SIG-M5 treated with dmso at 0.1 percent for 504 hours (cell line): ENCODE measurements at regions not wholly inside any gene's neighbourhood (a gene's known extent, or its start where the extent isn't known, plus 50 kb on each side); places are given as distances from the start of the nearest gene placed in this dataset.
"Not testable (repeated sequence)": the region's sequence is repeated elsewhere in the genome, so short reads cannot be mapped to it uniquely, and the experiment has no call there.

Experiments
- DNase-seq: peaks from one replicate; lab custom pipeline; 2025; ENCODE audit not compliant: unreplicated experiment; lab: John Stamatoyannopoulos, UW

DNA sequence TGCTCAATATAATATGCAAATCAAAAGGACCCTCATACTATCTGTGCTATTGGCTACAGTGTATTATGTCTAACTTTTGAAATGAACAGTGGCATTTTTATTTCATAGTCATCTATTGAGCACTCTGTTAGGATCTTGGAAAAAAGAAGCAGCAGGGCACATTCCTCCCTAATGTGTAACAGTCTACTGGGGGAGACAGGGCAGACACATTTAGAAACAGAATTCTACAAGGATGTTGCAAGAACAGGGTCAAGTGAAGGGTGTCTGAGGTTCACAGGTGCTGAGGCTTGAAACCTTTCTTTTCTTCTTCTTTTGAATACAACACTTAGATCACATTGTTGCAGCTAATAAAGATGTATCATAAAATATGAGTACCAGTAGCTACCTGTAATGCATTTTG lies 129.7 kb upstream of the SLC4A4 start:
- DNase-seq = no peak

DNA sequence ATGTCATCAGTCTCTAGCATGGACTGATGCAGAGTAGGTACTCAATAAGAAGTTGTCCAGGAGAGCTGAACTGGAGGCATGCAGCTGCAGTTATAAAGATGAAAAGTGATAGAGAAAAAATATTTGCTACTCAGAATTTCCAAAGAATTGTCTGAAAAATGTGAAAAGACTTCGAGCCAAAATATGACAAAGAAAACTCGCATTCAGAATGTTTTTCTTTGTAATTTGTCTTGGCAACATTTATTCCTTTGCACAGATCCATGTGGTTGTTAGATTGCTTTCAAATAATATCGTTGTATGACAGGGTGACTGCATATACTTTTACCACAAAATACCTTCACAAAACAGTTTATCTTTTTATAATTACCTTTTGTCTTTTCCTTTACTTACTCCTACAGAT lies 128.0 kb upstream of the SLC4A4 start:
- no peak for DNase-seq

DNA sequence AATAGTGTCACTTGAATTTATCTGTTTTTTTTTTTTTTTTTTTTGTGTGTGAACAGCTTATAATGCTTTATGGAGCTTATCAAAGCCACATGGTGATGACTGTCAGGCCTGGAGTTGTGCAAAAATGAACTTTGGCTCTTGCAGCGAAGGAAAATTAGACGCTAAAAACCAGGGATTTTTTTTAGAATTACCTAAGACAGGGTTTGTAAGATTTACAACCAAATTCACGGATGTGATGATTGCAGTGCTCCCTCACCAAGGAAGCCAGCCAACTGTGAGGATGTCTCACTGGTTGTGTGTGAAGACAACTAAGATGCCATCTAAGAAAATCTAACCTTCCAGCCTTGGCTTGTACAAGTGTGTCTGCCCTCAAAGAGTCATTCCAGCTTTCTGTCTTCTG lies 127.1 kb upstream of the SLC4A4 start:
- no peak for DNase-seq

DNA sequence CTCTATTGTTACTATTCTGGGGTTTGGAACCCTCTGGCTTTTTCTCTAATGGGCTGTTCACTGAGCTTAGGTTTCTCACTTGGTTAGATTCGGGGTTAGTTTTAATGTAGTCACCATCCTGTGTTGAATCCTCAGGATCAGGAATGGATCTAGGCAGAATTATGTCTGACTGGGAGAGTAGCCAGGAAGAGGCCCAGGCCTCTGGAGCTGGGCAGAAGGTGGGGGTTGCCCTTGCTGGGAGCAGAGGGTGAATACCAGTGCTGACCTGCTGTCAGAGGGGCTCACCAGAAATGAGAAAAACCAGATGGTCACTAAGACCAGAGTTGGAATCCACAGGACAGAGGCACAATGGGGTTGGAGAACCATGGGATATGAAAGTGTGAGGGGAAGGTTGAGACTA lies 126.6 kb upstream of the SLC4A4 start:
- no peak for DNase-seq

DNA sequence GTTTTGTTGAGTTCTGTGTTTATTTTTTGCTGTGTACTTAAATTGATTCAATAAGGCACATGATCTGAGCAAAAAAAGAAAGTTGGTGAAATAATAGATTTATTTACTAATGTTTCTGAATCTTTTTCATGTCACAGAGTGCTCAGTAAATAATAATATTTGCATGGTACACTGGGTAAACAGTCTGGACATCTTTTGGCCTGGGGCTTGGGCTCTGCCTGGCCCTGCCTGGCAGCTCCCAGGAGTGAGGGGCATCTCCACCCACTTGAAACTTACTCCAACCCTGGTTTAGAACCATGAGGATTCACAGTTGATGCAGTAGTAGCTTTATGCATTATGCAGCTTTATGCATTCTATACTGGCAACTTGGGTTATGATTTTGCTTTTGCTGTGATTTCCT lies 124.2 kb upstream of the SLC4A4 start:
- DNase-seq = no peak

DNA sequence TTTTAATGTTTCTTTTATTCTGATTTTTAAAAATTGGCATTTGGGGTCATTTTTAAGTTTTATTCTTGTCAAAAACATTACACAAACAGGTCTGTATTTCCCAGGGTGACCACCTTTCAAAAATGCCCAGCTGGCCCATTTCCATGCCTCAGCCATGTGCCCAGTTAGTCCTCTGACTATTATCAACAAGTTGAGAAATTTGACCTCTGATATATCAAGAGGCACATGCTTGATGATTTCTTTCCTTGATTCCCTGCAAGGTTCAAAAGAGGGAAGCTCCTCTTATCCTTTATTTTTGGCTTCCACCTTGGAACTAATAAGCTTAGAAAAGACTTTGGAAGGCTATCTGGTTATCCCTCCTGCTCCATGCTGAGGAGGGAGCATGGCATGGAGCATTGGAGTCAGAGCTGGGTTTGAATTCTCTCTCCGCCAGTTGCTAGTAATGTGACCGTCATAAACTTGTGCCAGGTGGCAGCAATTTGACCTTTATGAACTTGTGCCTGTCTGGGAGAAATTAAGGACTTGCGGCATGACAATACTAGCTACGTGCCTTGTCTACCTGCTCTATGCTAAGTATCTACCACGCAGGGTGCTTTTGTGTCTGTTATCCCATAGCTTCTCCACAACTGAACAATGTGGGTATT lies 122.4 kb upstream of the SLC4A4 start:
- no peak for DNase-seq

DNA sequence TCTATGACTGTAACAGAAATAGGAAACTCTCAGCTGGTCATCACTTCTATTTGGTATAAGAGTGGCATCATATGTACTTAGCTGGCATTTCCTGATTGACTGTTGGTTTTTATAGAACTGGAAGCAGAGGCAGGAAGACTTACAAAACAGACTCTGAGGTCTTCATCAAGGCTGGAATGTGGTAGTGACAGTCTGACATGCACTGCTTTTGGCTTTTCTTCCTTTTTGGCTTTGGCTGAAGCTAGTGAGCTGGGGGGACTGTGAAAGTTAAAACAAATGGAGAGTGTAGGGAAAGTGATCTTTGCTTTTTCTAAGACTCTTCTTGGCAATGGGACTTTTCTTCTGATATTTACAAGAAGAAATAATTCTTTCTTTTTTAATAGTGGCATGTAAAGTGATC lies 121.1 kb upstream of the SLC4A4 start:
- DNase-seq = no peak

DNA sequence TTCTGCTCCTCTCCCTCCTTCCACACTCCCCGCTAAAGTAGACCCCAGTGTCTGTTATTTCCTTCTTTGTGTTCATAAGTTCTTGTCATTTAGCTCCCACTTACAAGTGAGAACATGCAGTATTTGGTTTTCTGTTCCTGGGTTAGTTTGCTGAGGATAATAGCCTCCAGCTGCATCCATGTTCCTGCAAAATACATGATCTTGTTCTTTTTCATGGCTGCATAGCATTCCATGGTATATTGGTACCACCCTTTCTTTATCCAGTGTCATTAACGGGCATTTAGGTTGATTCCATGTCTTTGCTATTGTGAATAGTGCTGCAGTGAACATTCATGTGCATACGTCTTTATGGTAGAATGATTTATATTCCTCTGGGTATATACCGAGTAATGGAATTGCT lies 118.0 kb upstream of the SLC4A4 start:
- DNase-seq = not testable (repeated sequence)

DNA sequence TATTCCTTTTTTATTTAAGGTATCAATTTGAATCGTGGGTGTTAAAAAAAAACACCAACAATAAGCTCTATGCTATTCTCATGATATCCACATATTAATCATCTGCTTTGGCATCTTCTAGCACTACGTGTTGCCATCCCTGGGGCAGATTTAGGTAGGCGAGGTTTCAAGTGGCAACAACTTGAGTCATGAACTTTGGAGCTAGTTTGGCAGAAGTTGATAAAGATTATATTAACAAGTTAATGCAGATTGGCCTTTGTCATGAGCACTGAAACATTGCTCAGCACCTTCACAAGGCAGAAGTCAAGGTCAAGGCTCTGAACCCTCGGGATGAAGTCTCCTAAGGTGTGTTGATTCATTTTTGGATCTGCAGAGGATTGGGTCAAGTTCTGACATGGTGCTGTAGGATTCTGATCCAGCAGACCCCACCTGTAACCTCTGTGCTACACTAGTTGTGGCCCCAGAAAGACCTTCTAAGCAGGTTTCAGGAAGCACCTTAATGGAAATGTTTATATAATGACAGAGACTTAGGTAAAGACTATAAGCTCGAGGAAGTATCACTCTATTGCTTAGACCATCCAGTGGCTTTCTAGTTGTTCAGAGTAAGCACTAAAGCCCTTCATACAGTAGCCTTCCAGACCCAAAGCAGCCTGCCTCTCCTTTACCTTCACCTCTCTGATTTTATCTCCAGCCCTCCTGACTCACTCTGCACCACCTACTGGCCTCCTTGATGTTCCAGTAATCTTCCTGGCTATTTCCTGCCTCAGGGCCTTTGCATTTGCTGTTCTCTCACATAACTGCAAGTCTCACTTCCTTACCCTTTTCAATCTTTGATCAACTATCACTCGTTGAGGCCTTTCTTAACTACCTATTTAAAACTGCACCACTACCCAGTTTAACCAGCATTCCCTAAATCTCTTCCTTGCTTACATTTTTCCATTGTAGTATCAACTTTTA lies 117.0 kb upstream of the SLC4A4 start:
- no peak for DNase-seq

DNA sequence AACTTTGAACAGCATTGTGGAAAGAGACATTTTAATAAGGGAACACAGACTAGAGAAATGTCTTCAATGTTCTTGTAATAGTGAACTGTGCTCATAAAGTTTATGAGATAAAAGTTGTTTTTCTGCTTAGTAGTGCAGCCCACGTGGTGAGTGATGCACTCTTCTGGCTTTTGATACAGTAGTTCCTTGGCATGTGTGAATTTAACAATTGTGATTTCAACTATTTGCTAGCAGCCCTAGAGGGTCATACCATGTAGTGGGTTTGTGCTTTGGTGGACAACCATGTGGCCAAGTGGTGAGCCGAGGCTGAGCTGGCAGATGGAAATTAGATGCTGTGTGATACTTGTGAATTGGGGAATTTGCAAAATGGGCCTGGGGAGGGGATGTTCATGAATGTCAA lies 116.2 kb upstream of the SLC4A4 start:
- DNase-seq = no peak

DNA sequence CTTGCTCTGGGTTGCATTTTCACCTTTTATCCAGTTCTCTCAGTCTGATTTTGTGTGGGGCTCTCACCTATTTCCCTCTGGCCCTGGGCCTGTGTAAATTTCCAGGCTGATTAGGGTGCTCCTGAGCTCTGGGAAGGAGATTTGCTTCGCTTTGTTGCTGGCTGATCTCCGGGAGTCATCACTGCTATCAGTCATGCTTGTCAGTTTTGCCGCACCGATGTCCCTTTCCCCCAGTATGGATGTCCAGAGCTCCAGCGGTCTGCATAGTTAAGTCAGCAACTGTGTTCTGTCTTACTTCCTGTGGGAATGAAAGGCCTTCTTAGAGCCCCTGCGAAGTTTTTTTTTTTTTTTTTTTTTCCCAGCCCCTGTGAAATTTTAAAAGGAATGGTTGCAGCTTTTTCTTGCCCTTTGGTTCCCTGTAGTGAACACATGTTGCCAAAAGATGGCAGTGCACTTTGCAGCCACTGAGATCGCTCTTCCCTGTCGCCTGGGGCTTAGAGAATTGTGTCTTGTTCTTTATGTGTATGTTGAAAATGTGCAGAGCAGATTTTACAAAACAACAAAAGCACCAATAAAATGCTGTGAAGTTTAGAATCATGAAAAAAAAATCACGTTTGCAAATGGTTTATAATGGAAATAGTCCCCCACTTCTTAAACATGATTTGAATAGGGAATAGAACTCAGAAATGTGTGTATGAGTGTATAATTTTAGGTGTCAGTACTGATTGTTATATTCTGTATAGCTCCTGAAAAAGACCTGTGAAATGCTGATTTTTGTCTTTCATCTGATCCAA lies 109.1 kb upstream of the SLC4A4 start:
- DNase-seq = no peak

DNA sequence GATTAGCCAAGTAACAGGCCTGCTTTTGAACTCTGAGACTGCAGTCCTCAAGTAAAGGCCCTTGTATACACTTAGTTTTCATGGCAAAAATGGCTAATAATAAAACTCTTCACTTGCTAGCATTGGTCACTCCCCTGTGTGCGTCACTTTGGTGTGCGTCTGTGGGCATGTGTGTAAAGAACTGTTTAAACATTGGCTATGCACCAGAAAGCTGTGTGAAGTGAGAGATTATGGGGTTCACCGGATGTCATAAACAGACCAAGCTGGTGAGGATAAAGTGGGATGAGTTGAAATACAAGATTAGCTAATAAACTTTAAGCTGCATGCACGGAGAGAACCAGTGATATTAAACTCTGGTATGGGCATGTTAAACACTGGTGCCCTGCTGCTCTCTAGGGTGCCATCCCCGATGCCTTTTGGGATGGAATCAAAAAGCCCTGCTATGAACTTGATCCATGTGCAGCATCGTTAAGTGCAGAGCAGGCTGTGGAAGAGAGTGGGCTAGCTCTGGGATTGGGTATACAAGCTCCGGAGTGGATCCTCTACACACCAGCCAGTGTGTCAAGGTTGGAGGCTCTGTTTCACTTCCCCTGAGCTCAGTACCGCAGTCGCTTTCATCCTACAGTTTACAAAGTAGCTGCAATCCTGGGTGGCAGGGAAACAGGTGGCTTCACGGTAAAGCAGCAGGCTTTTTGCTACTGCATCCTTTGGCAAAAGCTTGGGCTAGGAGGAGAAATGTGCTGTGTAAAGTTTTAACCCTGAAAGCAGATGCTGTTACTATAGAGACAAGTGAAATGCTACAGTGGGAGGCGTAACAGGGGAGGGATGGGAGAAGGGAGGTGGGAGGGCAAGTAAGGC lies 108.3 kb upstream of the SLC4A4 start:
- no peak for DNase-seq

DNA sequence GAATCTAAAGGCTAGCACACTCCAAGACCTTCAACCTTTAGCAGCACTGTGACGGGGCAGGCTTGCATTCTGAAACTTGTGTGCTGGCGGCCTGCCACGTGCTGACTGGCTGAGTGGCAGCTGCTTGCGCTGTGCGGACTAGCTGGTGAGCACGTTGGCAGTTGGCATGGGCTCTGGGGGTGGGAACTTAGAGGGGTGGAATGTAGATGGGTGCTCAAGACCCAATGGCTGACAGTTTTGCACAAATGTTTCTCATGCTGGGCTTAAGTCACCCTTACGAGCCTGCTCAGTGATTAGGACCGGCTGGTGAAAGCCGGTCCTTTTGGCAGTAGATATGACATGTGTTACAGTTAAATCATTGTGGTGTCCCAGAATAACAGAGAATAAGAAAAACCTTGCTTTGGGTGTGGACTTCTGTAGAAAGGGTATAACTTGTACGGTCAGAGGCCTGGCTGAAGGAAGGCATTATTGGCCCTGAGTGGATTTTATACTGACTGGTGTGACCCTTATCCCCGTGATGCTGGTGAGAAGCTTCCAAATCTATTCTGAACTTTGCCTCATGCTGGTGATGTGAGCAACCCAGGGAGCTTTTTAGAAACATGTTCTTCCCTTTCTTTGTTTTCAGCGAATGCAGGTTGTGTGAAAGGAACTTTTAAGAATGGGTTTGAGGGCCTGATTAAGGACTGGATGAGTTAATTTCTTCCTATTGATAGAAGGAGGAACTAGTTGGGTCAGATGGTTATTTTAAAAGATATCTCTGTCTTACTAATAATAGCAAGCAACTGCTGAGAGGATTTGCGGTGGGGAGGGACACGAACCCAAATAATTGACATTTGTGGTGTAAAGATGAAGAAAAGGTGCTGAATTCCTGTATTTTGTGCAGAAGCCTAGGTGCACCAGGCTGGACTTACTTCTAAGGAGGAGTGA lies 107.4 kb upstream of the SLC4A4 start:
- DNase-seq = no peak

DNA sequence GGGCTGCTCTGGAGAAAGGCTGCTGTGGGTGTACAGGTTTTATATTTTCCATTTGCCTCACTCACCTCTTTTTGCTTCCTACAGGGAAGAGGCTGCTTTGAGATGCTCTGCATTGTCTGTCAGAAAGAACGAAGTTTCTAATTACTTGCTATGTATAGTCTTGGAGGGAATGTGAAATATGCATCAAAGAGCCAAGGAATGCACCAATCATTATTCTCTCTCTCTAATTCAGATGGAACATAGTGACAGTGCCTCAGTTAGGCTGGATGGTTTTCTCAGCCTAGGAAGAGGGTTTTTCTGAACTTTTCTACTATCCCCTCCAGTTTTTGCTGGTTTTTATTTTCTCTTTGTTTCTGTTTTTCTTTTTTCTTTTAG lies 106.8 kb upstream of the SLC4A4 start:
- DNase-seq = no peak

DNA sequence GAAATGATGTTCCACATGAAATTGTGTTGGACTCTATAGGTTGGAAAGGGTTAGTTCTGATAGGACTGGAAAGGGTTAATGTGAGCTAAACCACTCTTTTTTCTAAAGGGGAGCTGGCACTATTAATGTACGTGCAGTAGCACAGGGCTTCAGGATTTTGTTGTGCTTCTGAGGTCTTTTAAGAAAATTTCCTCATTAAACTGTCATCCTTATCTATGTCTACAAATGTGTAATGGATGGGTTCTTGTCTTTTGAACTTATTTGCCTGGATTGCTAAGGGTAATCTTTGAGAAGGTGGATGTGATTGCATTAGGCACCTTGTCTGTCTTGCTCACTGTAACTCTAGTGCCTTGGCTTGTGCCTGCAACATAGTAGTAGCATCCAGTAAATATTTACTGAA lies 106.0 kb upstream of the SLC4A4 start:
- no peak for DNase-seq

DNA sequence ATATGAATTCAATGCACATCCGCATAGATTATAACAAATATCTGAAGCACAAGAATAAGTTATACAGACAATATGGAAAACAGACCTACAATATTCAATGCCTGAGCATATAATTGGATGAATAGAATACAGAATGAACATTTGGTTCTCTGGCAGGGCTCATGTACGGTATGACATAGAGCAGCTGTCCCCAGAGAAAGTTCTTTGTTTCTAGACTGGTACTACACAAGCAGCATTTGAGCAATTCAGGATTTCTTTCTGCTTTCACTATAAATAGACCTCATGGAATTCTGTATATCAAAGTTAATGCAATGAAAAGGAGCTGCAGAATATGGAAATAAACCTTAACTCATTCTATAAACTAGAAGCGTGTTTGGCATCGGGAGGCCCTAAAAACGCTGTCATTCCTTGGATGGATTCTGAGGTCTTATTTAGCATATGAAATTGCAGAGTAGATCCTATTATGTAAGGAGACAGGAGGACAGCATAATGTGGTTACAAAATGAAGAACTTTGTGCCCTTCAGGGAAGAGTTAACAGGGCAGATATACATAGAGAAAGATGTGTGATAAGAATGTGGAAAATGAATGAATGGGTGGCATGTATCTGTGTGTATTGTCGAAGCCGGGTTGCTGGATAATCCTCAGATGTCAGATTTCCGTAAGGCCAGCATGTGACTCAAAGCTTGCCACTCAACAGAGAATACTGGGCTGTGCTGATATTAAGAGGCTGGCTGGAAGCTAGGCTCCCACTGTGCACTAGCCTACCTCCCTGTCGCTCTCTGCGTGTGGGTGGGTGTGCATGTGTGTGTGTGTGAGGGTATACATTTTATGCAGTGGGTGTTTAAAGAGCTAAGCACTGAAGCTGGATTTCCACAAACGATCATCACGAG lies 103.3 kb upstream of the SLC4A4 start:
- DNase-seq = no peak

DNA sequence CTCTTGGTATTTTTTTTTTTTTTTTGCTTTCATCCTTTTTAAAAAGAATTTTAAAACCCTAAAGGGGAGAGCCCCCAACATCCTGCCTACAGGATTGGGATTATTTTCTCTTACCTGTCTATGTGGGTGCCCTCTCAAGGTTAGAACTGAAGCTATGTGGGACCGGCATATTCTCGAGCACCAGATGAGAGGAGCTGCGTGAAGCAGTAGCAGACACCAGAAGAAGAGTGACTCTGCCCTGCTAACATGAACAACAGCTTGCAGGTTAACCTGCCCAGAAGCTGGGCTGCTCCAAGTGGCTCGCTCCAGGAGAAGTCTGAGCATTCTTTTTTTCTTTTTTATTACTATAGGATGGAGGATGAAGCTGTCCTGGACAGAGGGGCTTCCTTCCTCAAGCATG lies 102.6 kb upstream of the SLC4A4 start:
- DNase-seq = no peak

DNA sequence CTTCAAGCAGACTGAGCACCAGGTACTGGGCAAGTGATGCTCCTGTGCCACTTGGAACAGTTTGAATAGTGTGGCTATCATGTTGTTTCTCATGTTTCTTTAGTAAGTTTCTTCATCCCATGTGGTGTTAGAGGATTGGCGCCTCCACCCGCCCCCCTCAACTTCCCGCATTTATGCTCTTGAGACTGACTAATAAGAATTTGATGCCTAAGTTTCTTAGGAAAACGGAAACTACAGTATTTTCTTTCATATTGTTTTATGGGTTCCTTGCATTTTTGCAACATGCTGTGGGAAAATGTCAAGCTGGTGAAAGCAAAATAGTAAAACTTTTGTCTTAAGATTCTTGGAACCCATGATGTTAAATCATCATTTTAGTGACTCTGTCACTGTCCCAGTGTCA lies 101.2 kb upstream of the SLC4A4 start:
- no peak for DNase-seq

DNA sequence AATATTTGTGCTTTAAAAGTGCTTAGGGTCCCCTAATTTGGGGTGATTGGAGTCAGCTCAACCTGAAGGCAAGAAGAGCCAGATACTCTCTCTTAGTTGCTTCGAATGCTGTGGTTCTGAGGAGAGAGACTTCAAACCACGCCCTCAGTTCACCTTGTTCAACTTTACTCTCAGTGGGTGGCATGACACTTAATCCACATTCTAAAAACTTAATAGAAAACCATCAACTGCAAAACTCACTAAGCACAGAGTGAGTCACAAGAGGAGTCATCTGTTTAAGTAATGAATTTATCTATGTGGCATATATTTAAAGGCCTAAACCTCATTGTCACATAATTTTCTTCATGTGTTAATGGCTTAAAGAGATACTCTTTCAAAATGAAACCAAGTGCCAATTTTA lies 99.5 kb upstream of the SLC4A4 start:
- DNase-seq = no peak
